ENCODE measurements at regions not wholly inside any gene's neighbourhood (a gene's known extent, or its start where the extent isn't known, plus 50 kb on each side); places are given as distances from the start of the nearest gene placed in this dataset.

DNA sequence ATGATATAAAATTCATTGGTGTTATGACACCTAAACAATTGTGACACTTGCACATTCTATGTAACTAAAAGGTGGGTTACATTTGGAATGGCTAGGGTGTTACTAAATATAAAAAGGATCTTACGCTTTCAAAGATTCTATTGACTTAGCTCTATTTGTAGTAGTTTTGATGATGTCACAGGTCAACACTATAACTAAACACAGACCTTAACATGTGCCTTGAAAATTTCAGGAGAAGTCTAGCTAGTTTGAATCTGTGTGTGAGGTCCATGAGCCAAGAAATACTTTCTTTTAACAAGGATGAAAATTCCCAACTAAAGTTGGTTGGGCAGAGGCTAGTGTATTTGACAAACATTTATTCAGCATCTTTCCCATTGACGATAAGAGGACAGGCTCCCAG, 298.0 kb downstream of the GPAT3 start:
- TF ChIP-seq REST (IDR thresholded peaks at IDR 0.05; ENCODE audit: insufficient read depth in 1 of 2, low read depth in 2 of 2, low read length in 2 of 2) (no peak), TAF1 (IDR thresholded peaks at IDR 0.05; ENCODE audit: borderline replicate concordance, insufficient read depth, low read length) (no peak)

All from PFSK-1 (cell line).